Nephron progenitor cell (in vitro differentiated cells): ENCODE measurements at regions not wholly inside any gene's neighbourhood (a gene's known extent, or its start where the extent isn't known, plus 50 kb on each side); places are given as distances from the start of the nearest gene placed in this dataset.

ENCODE experiments used
- DNase-seq: peaks from one replicate; pipeline ENCODE4 v3.0.0; 2021
- H3K27ac Mint-ChIP-seq: 2 replicates; pipeline ENCODE4 v1.8.0; 2021; ENCODE audit warnings: mild to moderate bottlenecking, moderate library complexity, mixed read lengths
- H3K27me3 Mint-ChIP-seq: 2 replicates; pipeline ENCODE4 v1.8.0; 2021; ENCODE audit warnings: mild to moderate bottlenecking, low read depth, mixed read lengths; ENCODE audit not compliant: poor library complexity
- H3K36me3 Mint-ChIP-seq: 2 replicates; pipeline ENCODE4 v1.8.0; 2021; ENCODE audit warnings: low read depth, mixed read lengths
- H3K4me1 Mint-ChIP-seq: 2 replicates; pipeline ENCODE4 v1.8.0; 2021; ENCODE audit warnings: mixed read lengths
- H3K4me3 Mint-ChIP-seq: 2 replicates; pipeline ENCODE4 v1.8.0; 2021; ENCODE audit warnings: mild to moderate bottlenecking, moderate library complexity, mixed read lengths
- H3K9me3 Mint-ChIP-seq: 2 replicates; pipeline ENCODE4 v1.8.0; 2021; ENCODE audit warnings: mild to moderate bottlenecking, moderate library complexity, mixed read lengths
- TF ChIP-seq, protein P1 (sequence below): fragments of 200-600 bp; sonication (generic); IDR thresholded peaks from 2 replicates; pipeline ENCODE4 v1.5.0; 2021; ENCODE audit warnings: antibody characterized with exemption

- DNase-seq, result no peak
- TF ChIP-seq, protein P1, sequence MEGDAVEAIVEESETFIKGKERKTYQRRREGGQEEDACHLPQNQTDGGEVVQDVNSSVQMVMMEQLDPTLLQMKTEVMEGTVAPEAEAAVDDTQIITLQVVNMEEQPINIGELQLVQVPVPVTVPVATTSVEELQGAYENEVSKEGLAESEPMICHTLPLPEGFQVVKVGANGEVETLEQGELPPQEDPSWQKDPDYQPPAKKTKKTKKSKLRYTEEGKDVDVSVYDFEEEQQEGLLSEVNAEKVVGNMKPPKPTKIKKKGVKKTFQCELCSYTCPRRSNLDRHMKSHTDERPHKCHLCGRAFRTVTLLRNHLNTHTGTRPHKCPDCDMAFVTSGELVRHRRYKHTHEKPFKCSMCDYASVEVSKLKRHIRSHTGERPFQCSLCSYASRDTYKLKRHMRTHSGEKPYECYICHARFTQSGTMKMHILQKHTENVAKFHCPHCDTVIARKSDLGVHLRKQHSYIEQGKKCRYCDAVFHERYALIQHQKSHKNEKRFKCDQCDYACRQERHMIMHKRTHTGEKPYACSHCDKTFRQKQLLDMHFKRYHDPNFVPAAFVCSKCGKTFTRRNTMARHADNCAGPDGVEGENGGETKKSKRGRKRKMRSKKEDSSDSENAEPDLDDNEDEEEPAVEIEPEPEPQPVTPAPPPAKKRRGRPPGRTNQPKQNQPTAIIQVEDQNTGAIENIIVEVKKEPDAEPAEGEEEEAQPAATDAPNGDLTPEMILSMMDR, result no peak
- Mint-ChIP-seq H3K27ac (no peak overlapping the region), H3K4me3 (no peak overlapping the region), H3K9me3 (no peaks in the 10 kb centered on the region), H3K27me3 (peaks cover 37% of the 10 kb centered on the region), H3K36me3 (no peaks in the 10 kb centered on the region), H3K4me1 (peaks cover 9% of the 10 kb centered on the region)
Measured at GRCh38 chr20:48238781-48239180, 453.5 kb upstream of the SULF2 start.

GRCh38 chr20:48238326-48238725 is 453.0 kb upstream of the SULF2 start:
- Mint-ChIP-seq H3K36me3 (no peaks in the 10 kb centered on the region), H3K27me3 (peaks cover 37% of the 10 kb centered on the region), H3K4me3 (no peak overlapping the region), H3K27ac (no peak overlapping the region), H3K9me3 (peaks cover under 1% of the 10 kb centered on the region), H3K4me1 (peaks cover 9% of the 10 kb centered on the region)
- TF ChIP-seq, protein P1, result no peak
- no peak for DNase-seq

DNA sequence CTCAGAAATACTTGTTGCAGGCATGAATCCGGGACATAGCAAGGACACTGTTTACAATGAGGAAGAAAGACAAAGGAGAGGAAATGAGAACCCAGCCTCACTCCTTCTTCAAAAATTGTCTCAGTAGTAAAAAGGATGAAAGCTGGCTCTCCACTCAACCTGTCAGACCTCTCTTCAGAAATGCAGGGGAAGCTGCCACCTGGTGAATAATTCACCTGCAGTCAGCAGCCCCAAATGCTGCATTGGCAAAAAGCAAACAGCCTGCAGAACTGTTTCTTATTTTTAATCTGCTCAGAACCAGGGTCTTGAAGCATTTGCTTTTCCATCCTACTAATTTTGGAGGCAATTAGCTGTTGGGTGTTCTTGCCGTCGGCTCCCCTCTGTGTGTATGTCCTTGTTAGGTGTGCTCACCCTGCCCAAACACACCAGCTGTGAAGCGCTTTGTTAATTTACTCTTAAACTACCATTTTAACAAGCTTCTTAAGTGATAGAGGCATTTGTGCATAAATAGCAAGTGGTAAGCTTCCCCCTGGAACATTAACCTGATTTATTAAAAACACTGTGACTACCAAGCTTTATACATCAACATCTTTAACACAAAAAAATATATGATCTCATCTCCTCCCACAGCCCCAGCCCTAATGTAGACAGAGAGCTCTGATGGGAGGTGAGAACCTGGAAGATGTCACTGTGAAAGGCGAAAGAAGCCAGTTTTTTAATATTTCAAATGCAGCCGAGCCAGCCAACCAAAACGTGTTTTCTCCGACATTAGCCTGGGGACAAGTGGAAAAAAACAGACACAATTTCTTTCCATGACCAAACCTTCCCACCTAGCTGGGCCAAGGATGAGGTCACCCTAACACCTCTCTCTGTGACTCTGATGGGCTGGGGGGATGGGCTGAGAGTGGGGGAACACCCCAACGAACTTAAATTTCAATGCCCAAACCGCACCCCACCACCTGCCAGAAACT is 451.0 kb upstream of the SULF2 start:
- TF ChIP-seq, protein P1, result no peak
- no peak for DNase-seq
- no peak overlapping the region for H3K27ac Mint-ChIP-seq
- H3K9me3 Mint-ChIP-seq, result peaks cover 21% of the 10 kb centered on the region
- H3K4me1 Mint-ChIP-seq, result peaks cover 9% of the 10 kb centered on the region
- no peaks in the 10 kb centered on the region for H3K36me3 Mint-ChIP-seq
- peaks cover 33% of the 10 kb centered on the region for H3K27me3 Mint-ChIP-seq
- H3K4me3 Mint-ChIP-seq, result no peak overlapping the region

DNA sequence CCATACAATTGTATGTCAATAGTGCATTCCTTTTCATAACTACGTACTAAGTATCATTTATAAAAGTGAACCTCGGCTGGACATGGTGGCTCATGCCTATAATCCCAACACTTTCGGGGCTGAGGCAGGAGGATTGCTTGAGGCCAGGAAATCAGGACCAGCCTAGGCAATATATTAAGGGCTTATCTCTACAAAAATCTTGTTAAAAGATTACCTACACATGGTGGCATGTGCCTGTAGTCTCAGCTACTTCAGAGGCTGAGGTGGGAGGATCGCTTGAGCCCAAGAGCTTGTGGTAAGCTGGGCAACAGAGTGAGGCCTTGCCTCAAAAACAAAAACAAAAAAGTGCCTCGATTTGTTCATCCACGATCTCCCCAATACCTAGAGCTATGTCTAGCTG is 449.7 kb upstream of the SULF2 start:
- peaks cover 32% of the 10 kb centered on the region for H3K9me3 Mint-ChIP-seq
- H3K4me1 Mint-ChIP-seq, result peaks cover 13% of the 10 kb centered on the region
- TF ChIP-seq, protein P1, result no peak
- H3K27me3 Mint-ChIP-seq, result peaks cover 26% of the 10 kb centered on the region
- no peak for DNase-seq
- H3K27ac Mint-ChIP-seq, result no peak overlapping the region
- H3K4me3 Mint-ChIP-seq, result no peak overlapping the region
- no peaks in the 10 kb centered on the region for H3K36me3 Mint-ChIP-seq

- no peaks in the 10 kb centered on the region for H3K36me3 Mint-ChIP-seq
- TF ChIP-seq, protein P1, result no peak
- H3K4me3 Mint-ChIP-seq, result no peak overlapping the region
Measured at GRCh38 chr20:48231253-48231930, 446.1 kb upstream of the SULF2 start.

More at GRCh38 chr20:48231253-48231930, 446.1 kb upstream of the SULF2 start:
- Mint-ChIP-seq H3K27ac (no peak overlapping the region), H3K9me3 (peaks cover 39% of the 10 kb centered on the region), H3K27me3 (peaks cover 17% of the 10 kb centered on the region), H3K4me1 (peaks cover 20% of the 10 kb centered on the region)
- DNase-seq, result no peak
